G401.6 (cell line): ENCODE measurements at regions not wholly inside any gene's neighbourhood (a gene's known extent, or its start where the extent isn't known, plus 50 kb on each side); places are given as distances from the start of the nearest gene placed in this dataset.
A peak's percentile ranks its signal among the peaks of the same experiment; 100 is the strongest.

ENCODE experiments used
- FAIRE-seq: peaks from 2 replicates; lab custom pipeline; 2012; peaks lifted over from hg19 to GRCh38; lab: Jason Lieb, UNC

DNA sequence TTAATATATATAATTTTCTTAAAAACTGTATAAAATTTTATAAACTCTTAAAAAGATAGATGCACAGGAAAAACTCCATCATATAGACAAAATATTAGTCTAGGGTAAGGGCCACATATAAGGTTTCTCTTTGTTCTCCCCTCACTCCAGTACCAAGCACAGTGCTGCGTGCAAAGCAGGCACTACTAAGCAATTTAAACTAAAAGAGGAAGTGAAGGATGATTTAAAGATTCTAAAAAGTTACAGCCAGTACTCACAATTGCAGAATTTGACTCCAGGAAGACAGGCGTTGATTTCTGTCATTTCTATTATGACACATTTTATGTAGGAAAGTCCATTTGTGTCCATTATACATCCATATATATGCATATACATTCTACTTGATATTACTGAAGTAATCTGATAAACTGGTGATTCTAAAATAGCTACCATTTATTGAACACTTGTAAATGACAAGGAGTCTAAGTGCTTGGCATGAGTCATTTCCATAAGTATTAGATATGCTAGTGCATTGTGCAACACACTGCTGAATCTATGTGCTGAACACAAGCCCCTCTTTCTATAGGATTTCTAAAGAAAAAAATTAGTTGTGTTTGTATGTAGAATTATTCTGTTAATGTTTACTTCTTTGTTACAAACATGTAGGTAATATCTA is 785.5 kb upstream of the ARRDC4 start:
- FAIRE-seq, result no peak

DNA sequence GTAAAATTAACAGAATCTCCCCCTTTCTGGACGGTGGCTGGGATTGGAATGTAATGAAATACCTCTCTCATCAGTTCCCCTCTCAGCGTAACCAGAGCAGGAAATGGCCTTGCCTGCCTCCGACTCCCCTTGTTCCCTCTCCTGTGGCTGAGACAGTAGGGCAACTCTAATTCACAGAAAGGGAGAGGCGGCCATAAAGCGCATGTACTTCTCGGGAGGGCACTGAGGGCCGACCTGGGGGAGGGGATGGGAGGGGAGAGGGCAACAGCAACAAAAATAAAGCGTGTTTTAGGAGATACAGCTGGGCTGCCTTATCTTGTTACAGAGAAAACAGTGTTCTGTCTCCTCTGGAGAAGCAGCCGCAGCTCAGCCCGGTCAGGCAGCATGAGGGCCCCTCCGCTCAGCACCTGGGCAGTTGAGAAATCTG is 783.3 kb upstream of the ARRDC4 start:
- no peak for FAIRE-seq

DNA sequence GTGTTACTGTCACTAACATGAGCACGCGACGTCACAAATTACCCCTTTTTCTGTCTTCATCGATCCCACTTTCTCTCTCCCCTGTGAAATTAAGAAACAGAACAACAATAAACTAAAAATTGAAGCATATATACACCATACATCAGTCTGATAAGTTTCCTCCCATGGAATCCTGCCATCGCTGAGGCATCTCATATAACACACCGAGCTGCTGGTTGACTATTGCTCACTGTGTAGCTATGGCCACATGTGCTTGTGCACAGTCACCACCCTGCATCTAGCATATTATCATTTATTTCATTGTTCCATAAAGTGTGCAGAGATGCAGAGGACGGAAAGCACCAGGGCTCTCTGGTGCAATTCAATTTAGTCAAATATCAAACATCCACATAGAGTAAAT is 777.9 kb upstream of the ARRDC4 start:
- no peak for FAIRE-seq

DNA sequence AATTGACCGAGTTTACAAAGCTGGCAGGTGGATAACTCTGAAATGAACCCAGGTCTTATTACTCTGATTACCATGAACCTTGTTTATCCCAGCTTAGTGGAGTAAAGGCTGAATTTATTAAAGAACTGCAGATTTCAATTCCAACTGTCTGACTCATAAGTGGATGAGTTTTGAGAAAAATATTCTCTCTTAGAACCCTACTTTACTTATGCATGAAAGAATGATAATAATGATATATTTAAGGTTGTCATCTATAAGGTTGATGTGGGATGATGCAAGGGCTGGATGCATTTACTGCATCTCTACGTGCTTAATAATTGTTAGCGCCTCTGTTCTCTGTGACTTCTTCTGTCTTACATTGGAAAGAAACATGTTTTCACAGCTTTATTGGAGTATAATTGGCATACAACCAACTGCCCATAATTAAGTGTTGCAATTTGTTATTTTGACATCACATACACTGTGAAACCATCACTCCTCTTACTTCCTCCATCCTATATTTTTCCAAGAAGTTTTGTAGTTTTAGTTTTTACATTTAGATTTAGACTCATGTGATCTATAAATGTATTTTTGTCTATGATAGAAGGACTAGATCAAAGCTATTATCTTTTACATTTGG is 771.2 kb upstream of the ARRDC4 start:
- no peak for FAIRE-seq

DNA sequence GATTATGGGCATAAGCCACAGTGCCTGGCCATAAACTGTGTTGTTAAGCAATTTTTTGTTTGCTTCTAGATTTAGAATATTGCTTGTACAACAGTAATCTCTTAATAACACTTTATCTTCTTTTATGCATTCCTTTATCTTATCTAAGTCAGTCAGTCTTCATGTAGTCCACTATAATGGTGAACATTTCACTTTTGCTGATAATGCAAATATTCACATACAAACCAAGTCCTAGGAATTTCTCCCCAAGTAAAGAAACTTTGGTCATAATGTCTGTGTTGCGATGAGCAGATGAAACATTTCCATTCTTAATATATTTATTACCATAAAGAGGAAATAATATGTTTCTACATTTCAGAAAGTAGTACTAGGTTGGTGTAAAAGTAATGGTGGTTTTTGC is 765.8 kb upstream of the ARRDC4 start:
- no peak for FAIRE-seq

DNA sequence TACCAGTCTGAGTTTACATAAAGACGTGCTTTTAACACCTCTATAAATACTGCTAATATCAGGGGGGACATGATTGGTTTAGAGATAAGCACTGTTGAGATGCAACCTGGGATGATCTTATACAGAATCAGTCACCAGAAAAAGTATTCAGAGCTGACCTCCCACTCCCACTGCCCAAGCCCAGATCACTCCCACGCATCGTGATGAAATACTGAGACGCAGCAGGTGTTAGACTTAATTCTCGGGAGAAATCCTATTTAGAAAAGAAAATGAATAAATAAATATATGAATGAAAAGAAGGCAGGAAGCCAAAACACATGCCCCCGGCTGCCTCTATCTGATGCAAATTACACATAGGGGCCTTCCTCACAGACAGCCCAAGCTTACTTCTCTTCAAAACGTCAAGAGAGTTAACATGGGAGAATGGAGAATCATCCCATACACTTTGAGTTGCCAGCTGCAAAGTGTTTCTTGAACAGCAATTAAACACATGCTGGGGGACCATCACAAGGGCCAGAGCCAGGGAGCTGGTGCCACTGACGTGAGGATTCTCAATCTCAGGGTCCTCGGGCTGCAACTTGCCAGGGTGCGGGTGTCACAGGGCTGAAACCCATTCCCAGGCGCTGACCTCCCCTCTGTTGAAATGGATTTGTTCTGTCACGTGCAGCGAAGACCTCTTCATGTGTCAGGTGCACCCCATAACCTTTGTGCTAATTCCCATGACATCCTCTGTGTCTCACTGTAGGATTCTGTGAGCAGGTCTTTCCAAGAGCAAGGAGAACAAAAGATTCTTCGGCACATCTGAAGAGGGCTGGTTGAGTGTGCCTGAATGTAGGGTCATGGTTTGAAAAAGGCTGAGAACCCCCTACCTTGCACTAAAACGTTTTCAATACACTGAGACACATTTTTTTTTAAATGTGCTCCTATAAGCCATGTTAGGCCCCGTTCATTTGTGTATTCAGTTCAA is 764.2 kb upstream of the ARRDC4 start:
- no peak for FAIRE-seq

DNA sequence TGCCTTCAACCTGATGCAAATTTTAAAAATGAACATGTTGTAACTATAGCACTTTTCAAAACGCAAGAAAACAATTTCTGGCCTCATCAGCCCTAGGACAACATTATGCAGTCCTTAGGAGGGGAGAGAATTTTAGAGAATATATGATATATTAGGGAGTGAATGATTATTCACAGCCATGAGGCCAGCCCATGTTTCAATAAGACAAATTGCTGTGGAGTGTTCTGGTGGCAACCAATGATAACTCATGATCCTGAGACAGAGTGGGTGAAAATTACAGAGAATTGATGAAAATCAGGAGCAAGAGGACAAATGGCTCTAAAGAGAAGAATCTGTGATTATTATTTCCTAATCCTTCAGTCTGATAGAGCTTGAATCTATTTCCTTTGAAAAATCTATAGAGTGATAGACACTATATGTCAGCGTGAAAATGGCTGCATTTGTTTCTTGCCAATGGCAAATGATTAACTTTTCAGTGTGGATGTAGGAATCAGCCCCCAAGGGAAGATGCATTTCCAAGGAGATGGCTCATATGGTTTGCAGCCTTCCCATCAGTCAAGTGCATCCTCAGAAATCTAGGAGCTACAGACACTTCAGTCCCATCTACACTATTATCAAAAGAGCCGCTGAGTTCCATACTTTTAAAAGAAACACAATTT is 761.0 kb upstream of the ARRDC4 start:
- no peak for FAIRE-seq

DNA sequence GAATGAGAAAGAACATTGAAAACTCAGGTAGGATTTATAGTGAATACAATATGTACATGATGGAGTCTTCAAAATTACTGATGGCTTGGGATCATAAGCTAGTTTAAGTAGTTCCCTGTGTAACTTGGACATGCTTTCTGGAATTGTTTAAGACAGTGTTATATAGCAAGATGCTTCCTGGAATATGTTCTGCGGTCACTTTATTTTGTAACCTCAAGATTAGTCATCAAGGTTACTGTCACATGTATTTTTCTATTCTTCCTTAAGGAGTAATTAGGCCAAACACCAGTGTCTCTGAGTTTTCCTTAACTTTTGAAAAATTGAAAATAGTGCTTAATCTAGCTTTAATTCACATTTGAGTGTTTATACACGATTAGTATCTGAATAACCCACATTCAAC is 760.3 kb upstream of the ARRDC4 start:
- FAIRE-seq, result no peak

DNA sequence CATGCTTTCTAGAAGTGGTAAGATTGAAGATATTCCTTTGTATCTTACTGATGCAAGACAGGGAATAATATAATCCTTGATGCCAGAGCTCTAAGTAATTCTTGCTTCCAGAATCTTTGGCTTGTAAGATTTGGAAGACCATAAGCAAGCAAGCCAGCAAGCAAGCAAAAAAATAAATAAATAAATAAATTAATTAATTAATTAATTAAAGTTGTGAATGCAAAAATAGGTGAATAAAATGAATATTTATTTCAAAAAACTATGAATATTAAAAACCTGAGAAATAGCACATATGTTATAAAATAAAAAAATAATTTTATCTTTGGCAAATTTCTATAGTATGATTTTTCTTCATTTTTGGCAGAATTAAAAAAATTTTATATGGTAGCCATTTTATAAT is 750.2 kb upstream of the ARRDC4 start:
- peak; percentile 17 for FAIRE-seq

DNA sequence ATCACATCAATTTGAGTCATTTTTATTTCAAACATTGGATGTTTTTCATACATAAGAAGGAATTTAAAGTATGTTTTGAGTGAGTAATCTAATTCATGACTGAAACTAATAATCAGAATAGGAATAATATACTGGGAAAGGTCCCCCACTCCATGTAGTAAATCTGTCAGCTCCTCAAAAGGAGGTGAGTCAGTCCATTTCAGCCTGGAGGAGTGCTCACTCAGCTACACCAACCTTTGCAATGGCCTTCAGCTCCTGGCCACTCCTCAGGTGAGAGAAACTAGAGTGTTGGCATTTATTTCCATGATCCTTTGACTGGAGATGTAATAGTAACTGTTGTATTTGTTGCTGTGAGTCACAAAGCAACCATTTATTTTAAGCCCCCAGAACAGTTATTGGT is 744.9 kb upstream of the ARRDC4 start:
- no peak for FAIRE-seq

DNA sequence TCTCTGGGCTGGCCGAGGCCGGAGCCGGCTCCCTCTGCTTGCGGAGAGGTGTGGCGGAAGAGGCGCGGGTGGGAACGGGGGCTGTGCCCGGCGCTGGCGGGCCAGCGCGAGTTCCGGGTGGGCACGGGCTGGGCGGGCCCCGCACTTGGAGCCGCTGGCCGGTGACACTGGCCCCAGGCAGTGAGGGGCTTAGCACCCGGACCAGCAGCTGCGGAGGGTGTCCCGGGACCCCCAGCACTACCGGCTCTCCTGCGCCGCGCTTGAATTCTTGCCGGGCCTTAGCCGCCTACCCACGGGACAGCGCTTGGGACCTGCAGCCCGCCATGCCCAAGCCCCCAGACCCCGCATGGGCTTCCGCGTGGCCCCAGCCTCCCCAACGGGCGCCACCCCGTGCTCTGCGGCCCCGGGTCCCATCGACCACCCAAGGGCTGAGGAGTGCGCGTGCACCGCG is 736.3 kb upstream of the ARRDC4 start:
- FAIRE-seq, result no peak

DNA sequence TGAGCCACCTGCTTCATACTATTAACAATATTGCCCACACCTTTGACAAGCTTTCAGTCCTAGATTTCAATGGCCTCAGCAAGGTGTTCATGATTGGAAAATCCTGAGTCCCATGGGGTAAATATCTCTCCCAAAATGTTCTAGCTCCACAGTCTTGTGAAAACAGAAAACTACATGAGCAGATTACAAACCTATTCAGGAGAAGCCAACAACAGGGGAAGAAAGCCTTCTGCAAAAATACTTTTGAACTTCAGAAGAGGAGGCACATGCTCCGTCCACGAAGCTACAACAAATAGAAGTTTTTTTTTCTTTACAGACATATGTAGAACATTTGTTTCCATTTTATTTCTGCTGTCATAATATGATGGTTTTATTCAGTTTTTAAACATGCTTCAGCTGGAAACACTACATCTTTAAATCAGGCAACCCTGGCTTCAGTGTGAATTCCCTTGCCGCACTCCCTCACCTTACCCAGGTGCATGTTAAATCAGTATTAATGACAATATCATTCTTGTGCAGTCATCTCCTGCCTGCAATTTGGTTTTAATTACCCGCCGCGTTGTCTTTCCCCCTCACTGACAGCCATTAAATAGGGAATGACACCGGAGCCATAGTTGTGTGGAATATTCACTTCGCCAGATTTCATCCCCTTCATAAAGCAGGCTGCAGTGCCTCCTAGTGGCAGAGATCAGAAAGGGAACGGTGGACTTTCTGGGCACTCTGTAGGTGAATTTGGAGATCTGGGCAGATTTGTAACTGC is 725.5 kb upstream of the ARRDC4 start:
- FAIRE-seq, result peak; percentile 72

DNA sequence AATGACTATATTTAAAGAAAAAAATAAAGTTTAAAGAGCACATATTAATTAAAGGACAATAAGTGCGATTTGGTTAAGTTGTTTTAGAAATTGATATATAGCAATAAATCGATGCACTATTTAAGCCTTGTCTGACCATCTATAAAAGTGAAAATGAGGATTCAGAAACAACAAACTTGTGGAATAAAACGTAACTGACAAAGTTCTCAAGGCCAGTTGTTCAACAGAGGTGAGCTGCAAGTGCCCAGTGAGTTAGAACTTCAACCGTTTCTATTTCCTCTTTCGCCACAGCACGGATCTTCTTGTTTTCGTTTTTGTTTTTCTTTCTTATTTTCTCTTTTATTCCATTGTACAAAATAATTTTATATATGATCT is 724.9 kb upstream of the ARRDC4 start:
- FAIRE-seq, result no peak

DNA sequence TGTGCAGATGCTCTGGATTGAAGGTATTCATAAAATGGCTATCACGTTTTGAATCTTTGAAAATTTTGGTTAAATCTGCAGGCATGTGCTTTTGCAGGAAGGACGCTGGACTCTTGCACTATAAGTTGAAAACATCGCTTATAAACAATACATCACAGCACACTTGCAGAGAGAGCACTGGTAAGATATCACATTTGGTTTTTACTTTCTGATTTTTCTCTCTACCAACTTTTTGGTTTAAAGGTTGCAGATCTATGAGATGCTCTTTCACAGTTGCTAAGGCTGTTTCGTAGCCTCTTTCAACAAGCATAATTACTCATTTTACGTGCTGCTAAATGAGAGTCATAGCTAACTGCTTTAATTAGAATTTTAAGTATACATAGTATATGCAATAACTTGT is 724.4 kb upstream of the ARRDC4 start:
- FAIRE-seq, result no peak

DNA sequence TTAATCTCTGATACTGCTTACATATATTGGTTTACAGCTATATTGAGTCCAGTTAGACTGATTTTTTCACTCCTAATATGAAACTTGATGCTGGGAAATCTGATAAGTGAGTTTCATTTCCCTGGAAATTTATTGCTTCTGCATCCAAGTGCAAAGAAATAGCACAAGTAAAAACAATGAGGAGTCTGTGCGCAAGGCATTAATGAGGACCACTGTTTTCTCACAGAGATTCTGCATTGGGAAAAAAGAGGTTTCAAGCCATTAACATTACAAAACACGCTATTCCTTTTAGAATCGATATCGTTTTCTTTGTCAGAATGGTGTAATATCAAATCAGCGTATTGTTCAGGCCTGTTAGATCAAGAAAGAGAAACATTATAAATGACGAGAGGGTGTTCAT is 723.3 kb upstream of the ARRDC4 start:
- no peak for FAIRE-seq

DNA sequence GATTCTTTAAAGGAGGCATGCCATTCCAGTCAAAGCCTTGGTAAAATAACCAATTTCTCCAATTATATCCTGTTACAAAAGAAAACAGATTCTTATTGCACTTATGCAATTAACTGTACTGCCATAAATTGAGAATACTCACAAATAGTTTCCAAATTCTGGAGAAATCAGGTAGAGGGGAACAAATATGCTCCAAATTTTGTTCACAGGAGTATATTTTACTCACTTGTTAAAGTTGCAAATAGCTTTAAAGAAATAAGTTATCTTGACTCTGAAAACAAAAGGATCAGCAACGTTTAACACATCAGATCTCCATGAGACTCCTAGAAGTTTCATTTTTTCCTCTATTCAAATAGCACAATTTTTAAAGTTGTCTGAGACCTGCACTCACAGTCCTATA is 712.1 kb upstream of the ARRDC4 start:
- no peak for FAIRE-seq

DNA sequence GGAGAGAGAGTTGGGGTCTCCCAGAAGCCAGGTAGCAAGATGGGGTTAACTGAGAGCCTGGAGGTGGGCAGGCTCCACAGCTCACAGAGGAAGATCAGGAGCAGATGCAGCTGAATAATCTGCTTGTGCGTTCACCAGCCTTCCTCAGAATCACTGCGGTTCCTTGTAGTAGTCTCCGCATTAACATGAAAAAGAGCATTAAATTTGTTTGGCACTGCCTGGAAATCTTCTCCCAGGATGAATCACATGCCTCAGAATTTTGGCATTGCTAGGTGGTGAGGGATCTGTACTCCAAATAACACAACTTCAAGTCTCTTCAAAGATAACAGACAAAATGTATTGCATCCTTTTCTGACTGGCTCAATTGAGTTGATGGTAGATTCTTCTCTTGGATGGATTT is 700.6 kb upstream of the ARRDC4 start:
- FAIRE-seq, result no peak

DNA sequence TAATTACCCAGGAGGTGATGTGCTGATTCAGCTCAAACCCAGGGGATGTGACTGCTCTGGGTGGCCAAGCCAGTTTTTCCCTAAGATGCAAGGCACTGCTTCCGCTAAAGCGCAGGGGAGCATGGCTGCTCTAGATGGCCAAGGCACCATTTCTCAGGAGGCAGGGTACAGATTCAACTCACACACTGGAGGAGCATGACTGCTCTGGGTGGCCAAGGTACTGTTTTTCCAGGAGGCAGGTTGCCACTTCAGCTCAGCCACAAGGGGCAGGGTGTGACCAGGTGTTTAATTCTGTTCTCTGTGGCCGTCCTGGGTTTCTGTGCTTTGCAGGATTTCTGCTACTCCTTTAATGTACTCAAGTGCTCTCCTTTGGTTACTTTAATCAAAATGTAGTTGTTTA is 659.3 kb upstream of the ARRDC4 start:
- no peak for FAIRE-seq

DNA sequence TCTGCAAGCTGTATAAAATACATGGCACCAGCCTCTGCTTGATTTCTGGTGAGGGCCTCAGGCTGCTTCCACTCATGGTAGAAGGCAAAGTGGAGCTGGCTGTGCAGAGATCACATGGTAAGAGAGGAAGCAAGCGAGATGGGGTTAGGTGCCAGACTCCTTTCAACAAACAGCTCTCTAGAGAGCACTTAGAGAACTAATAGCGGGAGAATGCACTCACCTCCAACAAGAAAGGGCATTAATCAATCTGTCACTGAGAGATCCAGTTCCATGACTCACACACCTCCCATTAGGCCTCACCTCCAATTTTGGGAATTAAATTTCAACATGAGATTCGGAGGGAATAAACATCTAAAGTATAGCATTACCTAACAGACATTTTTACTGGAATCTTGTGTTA is 644.1 kb upstream of the ARRDC4 start:
- FAIRE-seq, result no peak

DNA sequence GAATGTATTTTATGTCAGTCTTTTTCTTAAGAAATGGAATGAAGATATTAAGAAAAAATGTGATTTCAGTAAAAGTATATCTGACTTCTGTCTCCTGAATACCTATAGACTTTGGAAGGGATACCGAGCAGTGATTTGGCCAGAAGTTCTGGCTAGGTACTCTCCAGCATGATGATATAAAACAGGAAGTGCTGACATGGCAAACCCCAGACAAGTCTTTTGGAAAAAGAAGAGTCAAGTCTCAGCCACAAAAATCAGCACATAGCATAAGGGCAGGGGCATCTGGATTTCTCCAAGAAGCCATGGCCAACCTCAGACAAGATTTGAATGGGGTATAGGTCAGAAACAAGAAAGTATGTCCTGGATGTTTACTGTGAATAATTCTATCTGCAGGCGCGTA is 643.3 kb upstream of the ARRDC4 start:
- no peak for FAIRE-seq

DNA sequence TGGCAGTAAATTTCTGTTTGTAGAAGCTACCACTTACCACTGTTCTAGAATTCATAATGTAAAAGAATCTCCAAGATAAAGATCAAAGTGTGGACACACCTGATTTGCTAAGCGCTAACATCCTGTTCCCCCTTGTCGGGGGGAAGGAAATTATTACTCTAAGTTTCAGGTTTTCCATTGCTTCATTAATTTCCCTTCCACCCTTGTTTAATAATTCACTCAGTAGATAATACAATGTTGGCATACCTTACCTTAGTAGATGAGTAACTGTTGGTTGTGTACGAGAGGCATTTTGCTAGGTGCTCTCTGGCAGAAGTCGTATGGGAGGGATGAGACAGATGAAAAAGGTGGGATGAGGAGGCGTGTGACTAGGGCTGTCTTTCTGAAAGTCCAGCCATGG is 641.2 kb upstream of the ARRDC4 start:
- no peak for FAIRE-seq

DNA sequence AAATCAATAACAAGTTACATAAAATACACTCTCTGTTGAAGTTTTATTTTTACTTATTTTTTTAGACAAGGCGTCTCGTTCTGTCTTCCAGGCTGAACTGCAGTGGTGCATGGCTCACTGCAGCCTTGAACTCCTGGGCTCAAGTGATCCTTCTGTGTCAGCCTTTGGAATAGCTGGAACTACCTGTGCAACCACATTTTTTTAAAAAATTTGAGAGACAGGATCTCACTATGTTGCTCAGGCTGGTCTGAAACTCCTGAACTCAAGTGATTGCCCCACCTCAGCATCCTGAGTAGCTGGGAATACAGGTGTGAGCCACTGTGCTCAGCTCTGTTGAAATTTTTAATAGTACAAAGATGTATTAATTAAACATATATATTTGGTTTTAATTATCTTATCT is 614.3 kb upstream of the ARRDC4 start:
- no peak for FAIRE-seq
